ENCODE measurements at regions not wholly inside any gene's neighbourhood (a gene's known extent, or its start where the extent isn't known, plus 50 kb on each side); places are given as distances from the start of the nearest gene placed in this dataset.

DNA sequence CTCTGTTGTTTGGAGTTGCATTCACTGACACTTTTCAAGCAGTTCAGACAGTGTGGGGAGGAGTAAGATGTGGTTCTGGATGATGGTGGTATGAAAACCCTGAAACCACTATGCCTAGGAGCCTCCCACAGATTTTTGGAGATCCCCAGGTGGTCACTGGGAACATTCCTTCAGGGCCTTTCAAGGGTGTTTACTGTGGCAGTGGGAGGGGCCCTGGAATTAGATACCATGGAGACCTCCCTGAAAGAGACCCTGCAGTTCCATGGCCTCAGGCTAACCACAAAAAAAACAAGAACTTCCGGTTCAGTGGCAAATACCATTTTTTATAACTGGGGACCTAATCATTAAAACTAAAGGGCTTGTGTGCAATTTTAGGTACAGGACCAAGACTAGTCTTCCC lies 79.9 kb downstream of the TMEM100 start:
- no peak overlapping the region; the same call in 1 of the 2 replicates for H2BK15ac ChIP-seq (ENCODE audit: low read length)
- FAIRE-seq (no peak), DNase-seq (ENCODE audit: low read depth in 1 of 2, low spot score in 2 of 2) (no peak)
- H3K36me3 ChIP-seq (ENCODE audit: control insufficient read depth in 2 of 4, insufficient read depth in 4 of 4, low read length in 3 of 4) = no peaks in the 10 kb centered on the region
- no peaks in the 10 kb centered on the region; a peak in 1 of 4 replicates for H3K9me3 ChIP-seq (ENCODE audit: insufficient read depth in 2 of 2, low read depth in 1 of 2, low read length in 1 of 2)
- H3K4me2 ChIP-seq (ENCODE audit: insufficient read depth in 1 of 2, low read depth in 2 of 2, low read length in 2 of 2) = no peak overlapping the region
- H3K27ac ChIP-seq (ENCODE audit: low read depth, low read length) = no peak overlapping the region
- no peak overlapping the region for H3K9ac ChIP-seq (replicated peaks in 1 of 4; ENCODE audit: extremely low read depth in 1 of 4, low read depth in 3 of 4, low read length in 3 of 4)
- 100% methylated on average over 1 of the region's 1 CpG; no CpG with 5 or more reads in 1 of the 2 experiments for WGBS, 2 experiments (ENCODE audit: extremely low coverage in 1 of 2, insufficient coverage in 1 of 2, insufficient read length in 1 of 2, insufficient replicate concordance in 2 of 2, low coverage in 1 of 2, low lambda C conversion rate in 2 of 2, missing lambda C conversion rate in 1 of 2)
- H2BK120ac ChIP-seq (replicated peaks; ENCODE audit: low read depth, low read length) = no peak overlapping the region
- H3K4ac ChIP-seq (replicated peaks; ENCODE audit: insufficient read length, low read depth, low read length) = no peak overlapping the region
- H2BK5ac ChIP-seq (ENCODE audit: low read depth, low read length) = no peak overlapping the region
- H3K79me2 ChIP-seq (ENCODE audit: control insufficient read depth in 1 of 2, insufficient read depth in 2 of 2, low read length in 2 of 2) = no peaks in the 10 kb centered on the region
- peaks cover 0 to 5% (median 0%) of the 10 kb centered on the region in 4 experiments; a peak in 1 of 7 replicates for H3K4me1 ChIP-seq (replicated peaks in 1 of 4; ENCODE audit: control insufficient read depth in 3 of 4, insufficient read depth in 4 of 4, low read length in 3 of 4)
- no peak overlapping the region for H2BK12ac ChIP-seq (ENCODE audit: low read depth, low read length)
- no peaks in the 10 kb centered on the region for H3K23me2 ChIP-seq (ENCODE audit: low read depth, low read length)
- H4K8ac ChIP-seq (ENCODE audit: extremely low read depth, insufficient read depth, low read length) = no peak overlapping the region
- H3K23ac ChIP-seq (ENCODE audit: insufficient read length) = no peak overlapping the region
- H3K4me3 ChIP-seq (ENCODE audit: extremely low read depth in 1 of 4, insufficient read depth in 2 of 4, low read depth in 3 of 4, low read length in 4 of 4) = no peak overlapping the region
- no peak overlapping the region for H3K18ac ChIP-seq (ENCODE audit: extremely low read depth, low read length)
- ChIA-PET CTCF (ENCODE audit: partially characterized antibody) (interaction anchor here (1.0 to 2.4 kb wide), 4 partner anchors 41 to 116 kb away, joined by 3 to 9 read pairs (median 4); no protein-coding TSS in a partner anchor), POLR2A (ENCODE audit: partially characterized antibody) (no interaction called here)
- H4K5ac ChIP-seq (ENCODE audit: insufficient read length, low read depth, low read length) = no peak overlapping the region
- H3K56ac ChIP-seq (replicated peaks; ENCODE audit: insufficient read length, low read depth, low read length) = no peak overlapping the region
- no peaks in the 10 kb centered on the region for H3K79me1 ChIP-seq (ENCODE audit: low read depth, low read length)
- H3K27me3 ChIP-seq (replicated peaks in 1 of 4; ENCODE audit: control insufficient read depth in 3 of 4, extremely low read depth in 1 of 4, insufficient read depth in 3 of 4, low read length in 3 of 4) = no peaks in the 10 kb centered on the region
- H2AFZ ChIP-seq (ENCODE audit: low read length) = no peak overlapping the region
- H4K91ac ChIP-seq (replicated peaks; ENCODE audit: insufficient read length, low read length) = no peak overlapping the region
- H3K14ac ChIP-seq (ENCODE audit: insufficient read length) = no peak overlapping the region
- TF ChIP-seq KDM4A (IDR thresholded peaks at IDR 0.05; ENCODE audit: low read depth, low read length, severe bottlenecking) = no peak
- H2BK20ac ChIP-seq (ENCODE audit: low read length) = no peak overlapping the region
- H4K20me1 ChIP-seq (replicated peaks in 1 of 2; ENCODE audit: control insufficient read depth in 1 of 2, insufficient read depth in 2 of 2, low read length in 2 of 2) = no peaks in the 10 kb centered on the region
- no peak overlapping the region for H2AK5ac ChIP-seq (ENCODE audit: low read depth, low read length)

All from H1 (cell line).